Mammary epithelial cell (primary cell): ENCODE measurements at regions not wholly inside any gene's neighbourhood (a gene's known extent, or its start where the extent isn't known, plus 50 kb on each side); places are given as distances from the start of the nearest gene placed in this dataset.

Experiments used
- CTCF ChIP-seq, 2 donors: IDR thresholded peaks in 1 of 2; conservative IDR thresholded peaks in 1 of 2; 2 replicates each; pipeline ENCODE4 v1.5.1; 2011 to 2012; ENCODE audit warnings: inconsistent platforms in 2 of 2, low read length in 2 of 2, mild to moderate bottlenecking in 2 of 2, control low read depth in 1 of 2, low read depth in 1 of 2; ENCODE audit not compliant: insufficient read depth in 1 of 2; ENCODE audit errors: extremely low read depth in 1 of 2
- EZH2 ChIP-seq: IDR thresholded peaks from 2 replicates; pipeline ENCODE4 v1.6.1; 2012; ENCODE audit warnings: low read length, inconsistent platforms, borderline replicate concordance

DNA sequence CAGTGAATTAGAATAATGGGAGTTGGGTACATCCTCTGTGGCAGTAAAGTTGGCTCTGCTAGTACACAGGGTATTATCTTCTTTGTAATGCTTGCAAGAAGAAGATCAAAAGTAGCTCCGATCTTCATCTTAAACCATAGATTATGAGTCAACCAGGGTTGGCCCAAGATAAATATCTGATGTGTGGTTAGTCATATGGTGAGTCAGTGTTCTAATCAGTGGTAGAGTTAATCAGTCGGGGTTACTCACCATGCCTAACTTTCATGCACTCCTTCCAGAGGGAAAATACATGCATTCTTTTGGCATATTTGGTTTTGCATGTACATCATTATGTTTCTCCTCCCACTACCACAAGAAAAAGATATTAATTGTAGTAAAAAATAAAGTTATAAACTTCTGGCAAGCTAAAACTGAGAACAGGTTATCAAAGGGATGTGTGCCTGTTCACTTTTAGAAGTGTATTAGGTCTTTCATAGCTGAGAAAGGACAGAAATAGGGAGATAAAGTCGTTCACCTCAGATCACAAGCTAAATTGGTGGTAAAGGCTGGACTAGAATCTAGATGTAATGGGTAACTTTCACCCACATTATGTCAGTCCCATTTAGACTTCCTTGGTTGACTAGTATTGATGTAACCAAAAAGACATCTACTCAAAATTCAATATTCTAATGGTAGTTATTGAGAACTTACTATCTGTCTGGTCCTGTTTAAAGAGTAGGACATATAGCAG is 684.4 kb downstream of the IRS1 start:
- TF ChIP-seq CTCF (conservative IDR thresholded peaks at IDR 0.05 in 1 of 2, IDR thresholded peaks at IDR 0.05 in 1 of 2; ENCODE audit: extremely low read depth in 1 of 2, insufficient read depth in 1 of 2, low read depth in 1 of 2, low read length in 2 of 2) (no peak), EZH2 (no peak)
